Trophoblast cell (in vitro differentiated cells and primary cell): ENCODE measurements at regions not wholly inside any gene's neighbourhood (a gene's known extent, or its start where the extent isn't known, plus 50 kb on each side); places are given as distances from the start of the nearest gene placed in this dataset.

ENCODE experiments used
- DNase-seq, 2 donors: peaks; one replicate each; pipeline ENCODE4 v3.0.0-alpha.2; 2016
- H2AFZ ChIP-seq: 2 replicates; pipeline ENCODE4 v1.6.1; 2013; ENCODE audit warnings: low read length, moderate library complexity, mild to moderate bottlenecking; ENCODE audit not compliant: insufficient read depth, poor library complexity
- H2AK5ac ChIP-seq: 2 replicates; pipeline ENCODE4 v1.6.1; 2013; ENCODE audit warnings: mild to moderate bottlenecking, low read length
- H2BK120ac ChIP-seq: 2 replicates; pipeline ENCODE4 v1.6.1; 2013; ENCODE audit warnings: low read length, mild to moderate bottlenecking, moderate library complexity; ENCODE audit not compliant: insufficient read depth, poor library complexity
- H2BK12ac ChIP-seq: 2 replicates; pipeline ENCODE4 v1.6.1; 2013; ENCODE audit warnings: mild to moderate bottlenecking, low read length, moderate library complexity
- H2BK5ac ChIP-seq: 2 replicates; pipeline ENCODE4 v1.6.1; 2013; ENCODE audit warnings: low read length, low read depth, moderate library complexity, mild to moderate bottlenecking; ENCODE audit not compliant: poor library complexity
- H3K14ac ChIP-seq: 2 replicates; pipeline ENCODE4 v1.6.1; 2013; ENCODE audit warnings: mild to moderate bottlenecking, low read length
- H3K18ac ChIP-seq: 2 replicates; pipeline ENCODE4 v1.6.1; 2013; ENCODE audit warnings: mild to moderate bottlenecking, low read length
- H3K23ac ChIP-seq: 2 replicates; pipeline ENCODE4 v1.6.1; 2013; ENCODE audit warnings: low read length
- H3K27ac ChIP-seq: 2 replicates; pipeline ENCODE4 v1.5.1; 2013; ENCODE audit warnings: low read depth, mild to moderate bottlenecking, inconsistent platforms, low read length, moderate library complexity
- H3K27me3 ChIP-seq: 2 replicates; pipeline ENCODE4 v1.6.1; 2013; ENCODE audit warnings: inconsistent platforms, mild to moderate bottlenecking, low read length, moderate library complexity; ENCODE audit not compliant: insufficient read depth
- H3K36me3 ChIP-seq, 2 experiments: 1 replicate in 1 of 2; 2 replicates in 1 of 2; pipeline ENCODE4 v1.6.1; 2013; ENCODE audit warnings: low read length in 2 of 2, mild to moderate bottlenecking in 2 of 2, moderate library complexity in 1 of 2; ENCODE audit not compliant: insufficient read depth in 2 of 2, control insufficient read depth in 1 of 2
- H3K4ac ChIP-seq: 2 replicates; pipeline ENCODE4 v1.6.1; 2013; ENCODE audit warnings: low read depth, mild to moderate bottlenecking, low read length, moderate library complexity
- H3K4me1 ChIP-seq, 2 experiments: 1 replicate in 1 of 2; 2 replicates in 1 of 2; pipeline ENCODE4 v1.6.1; 2013; ENCODE audit warnings: low read length in 2 of 2, mild to moderate bottlenecking in 2 of 2, moderate library complexity in 1 of 2; ENCODE audit not compliant: insufficient read depth in 2 of 2, control insufficient read depth in 1 of 2
- H3K4me2 ChIP-seq: 2 replicates; pipeline ENCODE4 v1.6.1; 2013; ENCODE audit warnings: inconsistent platforms, mild to moderate bottlenecking, low read length, moderate library complexity
- H3K4me3 ChIP-seq: 2 replicates; pipeline ENCODE4 v1.5.1; 2013; ENCODE audit warnings: mild to moderate bottlenecking, low read depth, low read length, inconsistent platforms
- H3K79me1 ChIP-seq: one replicate; pipeline ENCODE4 v1.6.1; 2013; ENCODE audit warnings: low read length
- H3K79me2 ChIP-seq: 2 replicates; pipeline ENCODE4 v1.6.1; 2013; ENCODE audit warnings: low read length, mild to moderate bottlenecking; ENCODE audit not compliant: control insufficient read depth, insufficient read depth, poor library complexity
- H3K9ac ChIP-seq: 2 replicates; pipeline ENCODE4 v1.6.1; 2013; ENCODE audit warnings: mild to moderate bottlenecking, low read length
- H3K9me3 ChIP-seq: 2 replicates; pipeline ENCODE4 v1.6.1; 2013; ENCODE audit warnings: low read depth, mild to moderate bottlenecking, control low read depth, inconsistent platforms, low read length; ENCODE audit not compliant: insufficient read depth
- H4K12ac ChIP-seq: 2 replicates; pipeline ENCODE4 v1.6.1; 2013; ENCODE audit warnings: low read depth, mild to moderate bottlenecking, low read length, moderate library complexity
- H4K8ac ChIP-seq: 2 replicates; pipeline ENCODE4 v1.6.1; 2013; ENCODE audit warnings: low read depth, mild to moderate bottlenecking, low read length, moderate library complexity
- H4K91ac ChIP-seq: one replicate; pipeline ENCODE4 v1.6.1; 2013; ENCODE audit warnings: low read depth, mild to moderate bottlenecking, low read length, moderate library complexity
- WGBS: extraction: QIAGEN DNeasy Blood & Tissue Kit; methylation state at CpG from one replicate; pipeline ENCODE4 v1.1.7; 2013; ENCODE audit warnings: missing lambda C conversion rate; ENCODE audit not compliant: insufficient read length, insufficient coverage; ENCODE audit errors: extremely low coverage; 5-methylcytosine and 5-hydroxymethylcytosine counted together

DNA sequence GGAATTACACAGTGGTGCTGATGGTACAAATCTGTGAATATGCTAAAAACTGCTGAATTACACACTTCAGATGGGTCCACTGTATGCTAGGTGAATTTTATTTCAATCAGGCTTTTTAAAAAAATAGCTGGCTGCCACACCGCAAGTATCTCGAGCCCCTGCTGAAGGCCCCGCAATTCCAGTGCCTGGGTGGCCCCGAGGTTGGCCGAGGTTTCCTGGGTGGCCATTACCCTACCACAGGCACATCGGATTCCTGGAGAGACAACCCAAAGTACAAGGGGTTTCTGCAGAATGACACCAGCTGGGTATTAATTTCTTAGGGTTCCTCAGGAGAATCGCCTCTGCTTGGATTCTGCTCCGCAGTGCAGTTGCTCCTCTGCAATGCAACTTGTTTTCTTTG lies 127.8 kb downstream of the C16orf95 start:
- H3K79me1 ChIP-seq: no peaks in the 10 kb centered on the region
- H3K4ac ChIP-seq: no peak overlapping the region
- H4K12ac ChIP-seq: no peak overlapping the region
- no peak overlapping the region for H3K27ac ChIP-seq
- no peak overlapping the region for H3K14ac ChIP-seq
- H3K9ac ChIP-seq: no peak overlapping the region
- H3K4me2 ChIP-seq: no peak overlapping the region
- H3K9me3 ChIP-seq: peaks cover 17% of the 10 kb centered on the region
- H3K18ac ChIP-seq: no peak overlapping the region
- H3K23ac ChIP-seq: no peak overlapping the region
- no peak overlapping the region for H2BK5ac ChIP-seq
- H2BK12ac ChIP-seq: no peak overlapping the region
- no peaks in the 10 kb centered on the region for H3K4me1 ChIP-seq
- no peak overlapping the region for H2AK5ac ChIP-seq
- no peaks in the 10 kb centered on the region for H3K36me3 ChIP-seq
- H2BK120ac ChIP-seq: no peak overlapping the region
- H3K27me3 ChIP-seq: no peaks in the 10 kb centered on the region
- H3K79me2 ChIP-seq: no peaks in the 10 kb centered on the region
- no CpG with 5 or more reads among the region's 8 CpGs for WGBS
- H2AFZ ChIP-seq: no peak overlapping the region
- no peak overlapping the region for H3K4me3 ChIP-seq
- DNase-seq: no peak
- H4K91ac ChIP-seq: no peak overlapping the region
- H4K8ac ChIP-seq: no peak overlapping the region

DNA sequence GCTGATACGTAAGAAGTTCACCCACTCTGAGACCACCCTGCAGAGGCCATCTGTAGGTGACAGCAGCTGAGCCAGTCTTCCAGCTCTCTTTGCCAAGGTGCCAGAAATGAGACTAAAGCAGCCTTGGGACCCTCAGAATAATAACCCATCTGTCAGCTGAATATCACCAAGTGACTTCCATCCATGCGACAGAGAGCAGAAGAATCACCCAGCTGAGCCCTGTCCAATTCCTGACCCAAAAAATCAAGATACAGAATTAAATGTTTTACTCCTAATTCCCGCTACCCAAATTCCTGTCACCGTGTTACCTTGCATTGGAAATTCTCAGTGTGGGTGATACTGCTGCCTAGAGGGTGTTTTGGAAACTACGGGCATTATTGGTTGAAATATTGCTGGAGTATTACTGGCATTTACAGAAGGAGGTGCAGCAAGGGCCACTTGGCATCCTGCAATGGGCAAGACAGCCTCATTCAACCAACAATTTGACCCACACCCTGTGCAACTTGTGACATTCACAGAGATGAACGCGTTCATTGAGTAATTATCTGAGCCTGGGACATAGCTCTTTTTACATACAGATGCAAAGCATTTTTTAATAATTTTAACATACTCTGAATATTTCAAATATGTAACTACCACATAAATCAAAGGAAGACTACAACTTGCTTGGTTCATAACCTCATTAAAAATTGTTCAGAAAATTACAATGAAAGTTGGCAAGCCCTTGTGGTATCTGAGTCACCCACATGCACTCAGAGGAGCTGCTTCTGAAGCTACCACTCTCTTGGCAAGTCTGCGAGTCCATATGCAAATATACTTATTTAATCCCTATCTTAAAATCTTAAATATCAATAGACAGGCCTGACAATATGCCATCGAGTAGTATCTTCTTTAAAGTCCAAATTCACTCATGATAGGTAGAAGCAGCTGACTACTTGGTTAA lies 126.6 kb downstream of the C16orf95 start:
- H3K9ac ChIP-seq: no peak overlapping the region
- no peaks in the 10 kb centered on the region for H3K36me3 ChIP-seq
- WGBS: no CpG with 5 or more reads among the region's 9 CpGs
- no peak for DNase-seq
- H4K91ac ChIP-seq: no peak overlapping the region
- H3K9me3 ChIP-seq: peaks cover 17% of the 10 kb centered on the region
- H3K4me1 ChIP-seq: no peaks in the 10 kb centered on the region
- no peaks in the 10 kb centered on the region for H3K79me2 ChIP-seq
- no peak overlapping the region for H4K8ac ChIP-seq
- no peak overlapping the region for H2AFZ ChIP-seq
- no peak overlapping the region for H4K12ac ChIP-seq
- H3K4me2 ChIP-seq: no peak overlapping the region
- no peaks in the 10 kb centered on the region for H3K79me1 ChIP-seq
- H2BK12ac ChIP-seq: no peak overlapping the region
- H2BK120ac ChIP-seq: no peak overlapping the region
- no peak overlapping the region for H2BK5ac ChIP-seq
- no peak overlapping the region for H3K4ac ChIP-seq
- H3K18ac ChIP-seq: no peak overlapping the region
- H3K27me3 ChIP-seq: no peaks in the 10 kb centered on the region
- H3K14ac ChIP-seq: no peak overlapping the region
- no peak overlapping the region for H3K23ac ChIP-seq
- H2AK5ac ChIP-seq: no peak overlapping the region
- no peak overlapping the region for H3K4me3 ChIP-seq
- no peak overlapping the region for H3K27ac ChIP-seq

DNA sequence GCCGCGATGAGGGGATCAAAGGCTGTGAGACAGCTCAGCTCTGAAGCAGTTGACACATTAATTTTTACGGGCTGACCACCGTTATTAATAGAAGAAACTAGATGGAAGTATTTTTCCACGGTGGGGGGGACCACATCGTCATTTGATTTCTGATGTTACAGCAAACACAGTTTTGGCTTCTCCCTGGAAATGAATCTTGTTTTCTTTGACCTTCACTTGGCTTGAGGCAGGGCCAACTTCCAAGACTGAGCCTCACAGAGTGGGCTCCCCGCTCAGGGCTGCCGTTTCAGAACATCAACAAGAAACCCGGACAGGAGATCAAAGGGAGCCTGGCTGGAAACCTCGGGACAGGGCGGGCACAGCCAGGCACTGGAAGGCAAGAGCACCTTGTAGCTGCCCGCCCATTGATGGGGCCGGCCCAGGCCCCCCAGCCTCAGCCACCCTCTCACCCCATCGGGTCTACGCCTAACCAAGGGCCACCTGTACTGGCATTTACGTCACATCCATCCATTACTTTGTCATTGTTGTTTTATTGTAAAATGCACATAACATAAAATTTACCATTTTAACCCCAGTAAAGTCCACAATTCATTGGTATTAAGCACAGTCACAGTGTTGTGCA lies 124.6 kb downstream of the C16orf95 start:
- H4K91ac ChIP-seq: no peak overlapping the region
- no peak overlapping the region for H3K18ac ChIP-seq
- H2AFZ ChIP-seq: no peak overlapping the region
- H4K12ac ChIP-seq: no peak overlapping the region
- H3K4me1 ChIP-seq: no peaks in the 10 kb centered on the region
- H3K4me2 ChIP-seq: no peak overlapping the region
- no peaks in the 10 kb centered on the region for H3K27me3 ChIP-seq
- H2BK5ac ChIP-seq: no peak overlapping the region
- no peak overlapping the region for H3K27ac ChIP-seq
- H3K23ac ChIP-seq: no peak overlapping the region
- no peak overlapping the region for H3K9ac ChIP-seq
- H2BK12ac ChIP-seq: no peak overlapping the region
- H3K79me2 ChIP-seq: no peaks in the 10 kb centered on the region
- no peaks in the 10 kb centered on the region for H3K79me1 ChIP-seq
- no peak for DNase-seq
- H4K8ac ChIP-seq: no peak overlapping the region
- no peaks in the 10 kb centered on the region for H3K36me3 ChIP-seq
- no peak overlapping the region for H3K4me3 ChIP-seq
- H3K14ac ChIP-seq: no peak overlapping the region
- no CpG with 5 or more reads among the region's 16 CpGs for WGBS
- H2AK5ac ChIP-seq: no peak overlapping the region
- no peak overlapping the region for H3K4ac ChIP-seq
- H2BK120ac ChIP-seq: no peak overlapping the region
- H3K9me3 ChIP-seq: peaks cover 16% of the 10 kb centered on the region

DNA sequence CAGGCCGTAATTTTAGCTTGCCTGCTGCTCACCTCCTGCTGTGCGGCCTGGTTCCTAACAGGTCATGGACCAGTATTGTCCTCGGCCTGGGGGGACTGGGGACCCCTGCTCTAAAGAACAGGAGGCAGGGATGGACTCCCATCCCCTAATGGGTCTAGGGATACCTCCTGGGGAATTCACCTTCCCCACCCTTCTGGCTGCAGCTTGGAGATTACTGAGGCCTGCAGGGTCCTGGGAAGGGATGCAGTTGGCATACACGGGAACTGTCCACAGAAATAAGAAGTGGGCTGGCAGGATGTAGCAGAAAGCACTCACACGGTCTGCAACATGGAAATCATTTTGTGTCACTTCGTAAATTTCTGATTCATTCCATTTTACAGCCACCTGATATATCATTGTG lies 123.0 kb downstream of the C16orf95 start:
- no peak overlapping the region for H3K4ac ChIP-seq
- H3K4me1 ChIP-seq: peaks cover 3% of the 10 kb centered on the region in 2 experiments
- H2AFZ ChIP-seq: no peak overlapping the region
- peaks cover 7% of the 10 kb centered on the region for H3K9me3 ChIP-seq
- H3K14ac ChIP-seq: no peak overlapping the region
- H2AK5ac ChIP-seq: no peak overlapping the region
- H3K18ac ChIP-seq: no peak overlapping the region
- no peak for DNase-seq
- H2BK5ac ChIP-seq: no peak overlapping the region
- no peak overlapping the region for H4K91ac ChIP-seq
- no peaks in the 10 kb centered on the region for H3K36me3 ChIP-seq
- H3K9ac ChIP-seq: no peak overlapping the region
- H4K12ac ChIP-seq: no peak overlapping the region
- H2BK12ac ChIP-seq: no peak overlapping the region
- H2BK120ac ChIP-seq: no peak overlapping the region
- no peak overlapping the region for H3K27ac ChIP-seq
- H4K8ac ChIP-seq: no peak overlapping the region
- H3K4me2 ChIP-seq: no peak overlapping the region
- H3K79me2 ChIP-seq: no peaks in the 10 kb centered on the region
- no CpG with 5 or more reads among the region's 6 CpGs for WGBS
- H3K4me3 ChIP-seq: no peak overlapping the region
- no peak overlapping the region for H3K23ac ChIP-seq
- H3K79me1 ChIP-seq: no peaks in the 10 kb centered on the region
- no peaks in the 10 kb centered on the region for H3K27me3 ChIP-seq
